GM21360 (cell line): ENCODE measurements at regions not wholly inside any gene's neighbourhood (a gene's known extent, or its start where the extent isn't known, plus 50 kb on each side); places are given as distances from the start of the nearest gene placed in this dataset.
"Not testable (repeated sequence)": the region's sequence is repeated elsewhere in the genome, so short reads cannot be mapped to it uniquely, and the experiment has no call there.

ENCODE experiments used
- ATAC-seq: cut with Tn5 transposase; IDR thresholded peaks from one replicate; pipeline ENCODE4 v1.9.1; 2021; ENCODE audit warnings: mild to moderate bottlenecking, moderate library complexity; ENCODE audit not compliant: unreplicated experiment

DNA sequence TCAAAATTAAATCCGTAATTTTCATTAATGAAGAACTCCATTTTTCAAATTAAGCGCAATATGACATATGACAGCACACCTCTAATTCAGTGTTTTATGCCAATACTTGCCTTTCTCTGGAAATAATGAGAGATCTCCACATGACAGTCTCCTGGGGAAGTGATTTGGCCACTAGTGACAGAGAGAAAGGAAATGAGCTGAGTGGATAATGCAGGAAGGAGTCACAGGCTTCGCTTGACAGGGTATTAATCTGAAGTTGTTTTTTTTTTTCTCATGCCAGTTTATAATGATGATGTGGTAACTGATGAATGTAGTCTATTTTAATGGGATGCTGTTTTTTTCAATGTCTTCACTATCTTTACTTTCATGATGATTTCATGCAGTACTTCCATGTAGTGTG, 1079.4 kb upstream of the GYPC start:
- no peak for ATAC-seq

DNA sequence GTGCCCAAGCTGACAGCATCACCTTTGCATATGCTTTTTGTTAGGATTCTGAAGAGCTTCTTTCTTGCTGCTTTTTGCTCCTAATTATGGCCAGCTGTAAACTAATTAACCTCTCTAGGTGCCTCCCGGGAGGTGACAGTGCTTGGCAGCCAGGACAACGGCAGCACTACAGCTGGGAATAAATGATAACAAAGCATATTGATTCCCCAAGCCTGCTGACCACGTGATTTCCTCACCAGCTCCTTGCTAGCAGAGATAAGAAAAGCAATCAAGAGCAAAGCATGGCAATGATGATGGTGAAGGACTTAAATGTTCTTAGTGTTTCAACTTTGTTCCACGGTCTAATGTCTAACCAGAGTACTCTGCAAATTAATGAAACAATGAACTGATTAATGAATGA, 1074.4 kb upstream of the GYPC start:
- ATAC-seq: no peak

DNA sequence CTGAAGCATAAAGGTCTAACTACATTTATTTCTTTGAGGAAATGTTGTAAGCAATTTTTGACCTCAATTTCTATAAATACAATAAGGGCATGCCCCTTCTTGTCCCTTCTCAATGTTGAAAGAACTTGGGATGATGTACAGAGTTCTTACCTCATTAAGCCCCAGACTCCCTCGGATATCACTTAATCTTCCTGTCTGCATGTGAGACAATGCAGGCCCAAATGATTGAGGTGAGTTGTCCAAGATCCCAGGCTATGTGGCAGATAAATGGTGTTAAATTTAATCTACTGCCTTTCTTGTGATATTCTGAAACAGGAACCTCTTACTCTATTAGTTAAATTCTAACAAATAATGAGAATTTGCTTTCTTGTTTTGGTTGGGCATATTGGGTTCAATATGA, 1073.4 kb upstream of the GYPC start:
- no peak for ATAC-seq

DNA sequence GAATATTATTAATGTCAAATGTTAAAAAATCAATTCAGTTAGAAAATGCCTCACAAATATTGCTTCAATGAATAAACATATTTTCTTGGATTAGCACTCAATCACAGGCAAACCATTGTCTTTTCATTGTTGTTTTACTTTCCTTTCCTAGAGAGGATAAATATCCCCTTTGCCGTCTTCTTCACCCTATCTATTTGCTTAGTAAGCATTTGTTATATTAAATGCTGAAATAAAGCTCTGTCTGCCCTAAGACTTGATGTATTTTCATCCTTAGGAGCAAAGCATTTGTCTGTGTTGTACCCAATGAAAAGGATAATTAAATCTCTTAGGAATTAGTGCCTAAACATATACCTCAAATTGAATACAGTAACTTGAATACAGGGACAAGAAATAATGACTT, 1071.2 kb upstream of the GYPC start:
- ATAC-seq: no peak

DNA sequence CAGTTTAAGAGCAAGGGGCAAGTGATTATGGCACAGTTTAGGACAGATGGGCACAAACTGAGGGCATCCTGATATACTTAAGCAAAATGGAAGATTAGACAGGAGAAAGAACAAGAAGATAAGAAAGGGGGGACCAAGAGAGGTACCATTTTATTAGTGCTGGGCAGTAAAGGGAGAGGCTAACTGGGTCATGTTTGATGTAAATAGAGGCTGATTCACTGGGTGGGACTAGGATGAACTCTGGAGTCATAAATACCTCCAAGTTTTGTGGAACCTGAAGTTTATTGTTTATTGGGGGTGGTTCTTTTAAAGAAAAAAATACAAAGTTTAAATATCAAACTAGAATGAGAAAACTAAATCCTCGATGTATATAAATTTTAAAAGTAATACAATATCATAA, 1067.2 kb upstream of the GYPC start:
- no peak for ATAC-seq

DNA sequence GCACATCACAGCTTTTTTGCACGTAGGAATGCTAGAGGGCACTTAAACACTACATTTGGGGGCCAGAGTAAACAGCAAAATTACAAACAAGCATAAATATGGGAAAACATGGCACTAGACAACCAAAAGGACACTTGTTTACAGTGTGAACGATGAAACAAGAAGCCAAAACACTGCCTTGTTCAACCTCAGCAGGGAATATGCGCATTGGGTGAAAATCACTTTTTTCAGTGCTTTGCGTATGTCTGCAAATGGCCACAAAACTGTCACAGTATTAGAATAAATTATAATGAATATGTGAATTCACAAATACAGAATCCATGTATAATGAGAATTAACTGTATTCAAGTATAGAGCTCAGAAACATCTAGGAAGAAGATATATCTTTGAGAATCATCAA, 1064.0 kb upstream of the GYPC start:
- no peak for ATAC-seq

DNA sequence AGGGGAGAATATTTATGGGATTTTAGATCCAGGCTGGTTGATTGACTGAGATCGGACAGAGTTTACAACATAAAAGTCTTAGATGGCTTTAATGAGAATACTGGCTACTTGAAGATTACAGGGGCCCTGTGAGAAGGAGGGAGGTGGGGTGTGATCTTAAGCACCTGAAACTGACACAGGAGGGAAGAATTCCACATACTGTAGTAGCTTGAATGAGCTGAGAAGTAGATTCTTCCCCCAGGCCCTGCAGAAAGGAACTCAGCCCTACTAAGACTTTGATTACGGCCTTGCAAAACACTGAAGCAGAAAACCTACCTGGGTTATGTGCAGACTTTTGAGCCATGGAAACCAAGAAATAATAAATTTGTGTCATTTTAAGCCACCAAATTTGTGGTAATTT, 1062.9 kb upstream of the GYPC start:
- ATAC-seq: no peak

DNA sequence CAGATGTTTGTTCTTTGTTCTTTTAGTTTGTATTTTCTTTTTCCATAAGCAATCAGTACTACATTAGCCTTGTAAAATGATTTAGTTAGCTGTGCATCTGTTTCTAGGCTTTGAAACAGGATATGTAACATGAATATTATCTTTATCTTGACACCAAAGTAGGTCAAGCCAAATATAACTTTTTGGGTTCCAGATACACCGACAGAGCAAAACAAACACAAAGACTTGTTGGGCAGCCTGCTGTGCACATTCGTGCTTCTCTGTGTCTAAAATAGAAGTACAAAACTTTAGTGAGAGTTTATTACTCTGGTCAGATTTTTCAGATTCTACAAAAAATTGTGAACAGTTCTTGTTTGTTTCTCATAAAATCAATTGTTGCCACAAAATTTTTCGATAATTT, 1059.3 kb upstream of the GYPC start:
- no peak for ATAC-seq

DNA sequence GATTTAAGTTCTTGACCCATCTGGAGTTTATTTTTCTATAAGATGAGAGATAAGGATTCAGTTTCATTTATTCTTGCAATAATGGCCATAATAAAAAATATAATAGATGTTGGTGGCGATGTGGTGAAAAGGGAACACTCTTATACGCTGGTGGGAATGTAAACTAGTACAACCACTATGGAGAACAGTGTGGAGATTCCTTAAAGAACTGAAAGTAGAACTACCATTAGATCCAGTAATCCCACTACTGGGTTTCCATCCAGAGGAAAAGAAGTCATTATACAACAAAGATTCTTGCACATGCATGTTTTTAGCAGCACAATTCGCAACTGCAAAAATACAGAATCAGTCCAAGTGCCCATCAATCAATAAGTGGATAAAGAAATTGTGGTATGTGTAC, 1040.5 kb upstream of the GYPC start:
- ATAC-seq: no peak

DNA sequence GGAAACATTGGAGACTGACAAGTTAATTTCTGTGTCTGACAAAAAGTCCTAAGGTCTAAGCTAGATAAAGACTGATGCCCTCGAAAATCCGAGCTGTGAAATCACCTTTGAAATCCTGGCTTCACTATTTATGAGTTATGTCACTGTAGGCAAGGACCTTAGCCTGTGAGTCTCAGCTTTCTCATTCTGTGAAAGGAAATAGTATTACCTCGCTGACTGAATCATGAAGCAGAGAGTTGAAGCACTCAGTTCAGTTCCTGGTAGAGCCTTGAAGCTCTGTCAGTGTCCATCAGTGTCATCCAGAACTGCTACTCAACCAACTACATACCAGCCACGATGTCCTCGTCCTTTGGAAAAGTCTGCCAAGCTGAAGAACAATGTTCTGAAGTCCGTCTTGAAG, 1025.6 kb upstream of the GYPC start:
- ATAC-seq: no peak

DNA sequence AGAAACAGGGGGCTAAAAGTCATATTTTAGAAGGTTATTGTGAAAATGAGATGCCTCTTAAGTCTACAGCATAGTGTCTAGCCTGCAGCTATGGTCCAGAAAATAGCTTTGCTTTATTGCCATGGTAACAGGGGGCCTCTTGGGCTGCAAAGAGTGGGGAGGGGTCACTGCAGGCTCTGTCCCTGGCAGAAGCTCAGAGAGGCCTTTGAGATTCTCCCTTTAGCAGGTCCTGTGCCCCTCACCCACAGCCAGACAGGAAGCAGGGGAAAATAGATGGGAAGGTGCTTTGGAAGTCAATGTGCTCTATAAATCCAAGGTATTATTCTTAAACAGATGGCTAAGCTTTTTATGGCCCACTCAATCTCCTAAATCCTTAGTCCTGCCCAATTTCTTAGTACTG, 1021.3 kb upstream of the GYPC start:
- ATAC-seq: no peak

DNA sequence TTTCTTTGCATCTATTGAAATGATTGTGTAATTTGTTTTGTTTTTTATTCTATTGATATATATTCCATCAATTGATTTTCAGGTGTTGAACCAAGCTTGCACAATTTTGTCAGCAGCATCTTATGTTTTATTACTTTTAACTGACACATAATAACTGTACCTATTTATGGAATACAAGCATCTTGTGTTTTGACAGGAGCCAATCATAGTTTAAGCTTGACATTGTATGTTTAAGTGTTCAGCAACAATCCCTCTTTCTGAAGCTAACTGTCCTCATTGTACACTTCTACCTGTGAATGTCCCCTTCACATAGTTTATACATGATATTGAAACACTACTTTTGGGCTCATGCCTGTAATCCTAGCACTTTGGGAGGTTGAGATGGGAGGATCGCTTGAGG, 1017.6 kb upstream of the GYPC start:
- no peak for ATAC-seq

DNA sequence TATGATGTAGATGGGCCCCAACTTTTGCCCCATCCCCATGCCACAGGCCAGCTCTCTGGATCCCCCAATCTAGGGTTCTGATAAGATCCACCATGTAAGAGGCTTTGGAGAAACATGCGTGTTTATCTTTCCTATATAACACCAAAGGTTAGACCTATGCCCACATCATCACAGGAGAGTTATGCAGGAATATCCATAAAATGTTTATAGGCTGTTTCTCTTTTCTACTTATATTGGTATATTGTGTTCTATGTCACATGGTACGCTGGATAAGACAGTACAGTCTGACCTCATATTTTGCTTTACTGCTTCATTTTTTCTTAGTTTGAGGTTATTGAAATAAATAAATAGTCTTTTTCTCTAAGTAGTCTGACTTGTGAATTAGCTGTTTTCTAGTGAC, 1013.9 kb upstream of the GYPC start:
- no peak for ATAC-seq

DNA sequence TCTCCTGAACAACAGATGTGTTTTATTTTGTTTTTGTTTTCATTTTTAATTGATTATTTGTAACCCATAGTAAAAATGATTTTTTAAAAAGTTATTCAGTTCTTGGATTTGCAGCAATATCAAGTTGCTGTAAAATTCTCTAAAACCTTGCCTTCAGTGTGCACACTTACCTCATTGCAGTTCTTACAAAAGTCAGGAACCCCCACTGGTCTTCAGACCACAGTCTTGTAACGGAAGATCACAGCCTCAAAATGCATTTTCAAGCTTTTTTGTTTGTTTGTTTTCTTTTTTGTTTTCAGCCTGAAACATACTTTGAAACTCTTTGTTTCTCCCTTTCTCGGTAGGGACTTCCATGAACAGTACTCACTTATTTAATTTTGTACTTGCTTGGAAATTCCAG, 1012.8 kb upstream of the GYPC start:
- ATAC-seq: no peak

DNA sequence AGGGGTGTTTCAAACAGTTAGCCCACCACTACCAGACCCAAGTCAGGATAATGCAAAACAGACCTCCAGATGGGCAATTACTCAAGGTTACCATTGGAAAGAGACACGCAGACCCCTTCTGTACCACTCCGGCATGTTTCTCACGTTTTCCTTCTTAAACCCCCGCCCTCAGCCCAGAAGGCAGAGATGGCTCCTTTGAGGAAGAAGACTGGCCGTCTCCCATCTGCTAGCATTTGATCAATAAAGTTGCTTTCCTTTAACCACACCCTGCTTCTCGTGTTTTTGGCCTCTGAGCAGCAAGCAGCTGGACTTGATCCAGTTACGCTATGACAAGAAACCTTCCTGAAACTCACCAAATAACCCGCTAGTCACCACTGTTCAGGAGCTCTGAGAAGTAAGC, 1012.4 kb upstream of the GYPC start:
- ATAC-seq: no peak

DNA sequence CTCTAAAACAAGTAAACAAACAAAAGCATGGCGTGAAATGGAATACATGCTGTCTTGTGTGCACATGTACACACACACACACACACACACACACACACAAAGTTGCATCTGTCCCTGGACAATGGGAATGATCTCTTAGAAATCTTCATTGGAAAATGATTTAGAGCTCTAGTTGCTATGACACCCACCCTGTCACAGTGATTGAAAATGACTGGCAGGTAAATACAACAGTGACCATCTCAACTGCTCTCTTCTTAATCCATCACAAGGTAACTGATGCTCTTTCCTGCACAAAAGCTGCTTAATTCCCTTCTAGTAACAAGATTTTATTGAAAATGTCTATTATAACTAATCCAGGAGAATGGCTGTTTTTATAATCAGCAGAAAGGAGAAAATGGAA, 1011.7 kb upstream of the GYPC start:
- ATAC-seq: no peak

DNA sequence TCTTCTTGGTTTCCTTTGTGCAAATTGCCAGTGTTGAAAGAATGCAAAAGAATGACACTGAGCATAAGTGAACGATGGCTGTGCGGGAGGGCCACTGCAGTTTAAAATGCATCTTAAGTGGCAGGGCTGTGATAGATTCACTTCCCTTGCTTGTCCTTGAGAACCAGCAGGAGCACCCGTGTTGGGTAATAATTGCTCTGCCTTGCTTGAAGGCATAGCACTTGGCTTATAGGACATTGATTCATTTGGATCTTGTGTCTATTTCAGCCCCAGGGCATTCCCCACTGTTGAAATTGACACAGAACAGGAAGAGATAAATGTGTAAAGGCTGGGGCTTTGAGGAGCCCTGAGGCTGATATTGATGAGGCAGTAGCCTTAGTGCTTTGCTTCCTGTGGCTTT, 1003.7 kb upstream of the GYPC start:
- no peak for ATAC-seq

DNA sequence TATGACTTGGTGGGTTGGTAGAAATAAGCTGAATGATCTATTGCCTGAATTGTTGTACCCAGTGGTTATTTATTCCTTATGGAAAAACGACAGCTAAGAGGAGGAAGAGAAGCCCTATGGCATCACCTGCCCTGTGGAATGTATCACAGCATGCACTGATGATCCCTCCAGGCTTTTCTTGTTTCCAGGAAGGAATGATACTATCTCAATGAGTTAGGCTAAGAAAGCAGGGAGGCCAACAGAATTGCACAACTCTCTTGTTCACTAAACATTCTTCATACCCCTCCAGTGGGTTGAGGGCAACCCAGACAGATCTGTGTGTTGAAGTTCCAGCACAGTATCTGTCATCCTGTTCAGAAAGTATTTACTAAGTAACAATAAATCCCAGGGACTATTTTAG, 1001.7 kb upstream of the GYPC start:
- no peak for ATAC-seq

DNA sequence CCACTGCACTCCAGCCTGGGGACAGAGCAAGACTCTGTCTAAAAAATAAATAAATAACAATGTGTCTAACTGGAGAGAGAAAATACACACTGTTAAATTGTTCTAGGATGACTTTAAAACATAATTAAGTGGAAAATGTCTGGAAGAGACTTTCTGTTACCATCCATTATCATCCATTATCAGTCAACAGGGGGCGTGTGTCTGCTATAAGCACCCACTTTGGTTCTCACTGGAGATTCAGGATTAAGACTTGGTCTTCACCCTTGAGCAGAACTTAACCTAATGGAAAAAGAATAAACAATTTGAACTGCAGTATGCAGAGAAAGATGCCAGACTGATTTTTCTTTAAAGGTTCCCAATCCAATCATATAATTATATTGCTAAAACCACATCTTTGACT, 999.8 kb upstream of the GYPC start:
- ATAC-seq: no peak

DNA sequence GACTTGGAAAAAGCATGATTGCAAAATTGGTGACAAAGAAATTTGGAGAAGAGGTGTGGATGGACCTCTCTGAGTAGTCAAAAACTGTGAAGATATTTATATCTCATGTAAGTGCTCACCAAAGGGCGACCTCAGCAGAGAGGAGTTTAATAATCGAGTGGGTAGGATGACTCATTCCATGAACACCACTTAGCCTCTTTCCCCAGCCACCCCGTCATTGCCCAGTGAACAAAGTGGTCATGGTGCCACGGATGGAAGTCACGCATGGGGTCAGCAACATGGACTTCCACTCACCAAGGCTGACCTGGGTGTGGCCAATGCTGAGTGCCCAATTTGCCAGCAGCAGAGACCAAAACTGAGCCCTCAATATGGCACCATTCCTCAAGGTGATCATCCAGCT, 997.4 kb upstream of the GYPC start:
- no peak for ATAC-seq

DNA sequence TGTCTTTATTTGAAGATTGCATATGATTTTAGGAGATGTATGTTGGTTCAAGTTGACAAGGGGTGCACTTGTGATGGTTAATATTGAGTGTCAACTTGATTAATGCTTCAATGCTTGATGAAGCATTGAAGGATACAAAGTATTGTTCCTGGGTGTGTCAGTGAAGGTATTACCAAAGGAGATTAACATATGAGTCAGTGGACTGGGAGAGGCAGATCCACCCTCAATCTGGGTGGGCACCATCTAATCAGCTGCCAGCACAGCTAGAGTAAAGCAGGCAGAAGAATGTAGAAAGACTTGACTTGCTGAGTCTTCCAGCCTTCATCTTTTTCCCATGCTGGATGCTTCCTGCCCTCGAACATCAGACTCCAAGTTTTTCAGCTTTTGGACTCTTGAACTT, 995.6 kb upstream of the GYPC start:
- ATAC-seq: not testable (repeated sequence)

DNA sequence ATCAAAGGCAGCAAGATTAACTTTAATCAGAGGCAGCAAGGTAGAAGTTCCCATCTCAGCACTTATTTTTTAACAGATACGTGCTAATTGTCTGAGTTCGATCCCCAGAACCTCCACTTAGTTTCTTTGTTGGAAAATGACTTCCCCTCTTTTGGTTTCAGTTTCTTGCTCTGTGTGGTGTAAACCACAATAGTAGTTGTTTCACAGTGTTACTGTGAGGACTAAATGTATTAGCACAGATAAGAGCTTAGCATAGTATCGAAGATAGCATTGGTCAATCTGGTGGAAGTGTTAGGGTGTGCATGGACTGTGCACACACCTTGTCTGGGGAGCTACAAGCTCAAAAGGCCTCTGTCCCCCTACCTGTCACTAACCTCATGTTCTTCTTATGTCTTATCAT, 988.3 kb upstream of the GYPC start:
- no peak for ATAC-seq

DNA sequence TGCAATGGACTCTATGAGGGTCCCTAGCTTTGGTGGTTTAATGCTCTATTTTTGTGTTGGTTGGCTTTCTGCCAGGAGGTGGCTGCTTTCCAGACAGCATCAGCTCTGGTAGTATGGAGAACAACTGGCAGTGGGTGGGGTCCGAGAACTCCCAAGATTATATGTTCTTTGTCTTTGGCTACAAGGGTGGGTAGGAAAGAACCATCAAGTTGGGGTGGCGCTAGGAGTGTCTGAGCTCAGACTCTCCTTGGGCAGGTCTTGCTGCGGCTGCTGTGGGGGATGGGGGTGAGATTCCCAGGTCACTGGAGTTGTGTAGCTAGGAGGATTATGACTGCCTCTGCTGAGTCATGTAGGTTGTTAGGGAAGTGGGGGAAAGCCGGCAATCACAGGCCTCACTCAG, 976.1 kb upstream of the GYPC start:
- ATAC-seq: no peak

DNA sequence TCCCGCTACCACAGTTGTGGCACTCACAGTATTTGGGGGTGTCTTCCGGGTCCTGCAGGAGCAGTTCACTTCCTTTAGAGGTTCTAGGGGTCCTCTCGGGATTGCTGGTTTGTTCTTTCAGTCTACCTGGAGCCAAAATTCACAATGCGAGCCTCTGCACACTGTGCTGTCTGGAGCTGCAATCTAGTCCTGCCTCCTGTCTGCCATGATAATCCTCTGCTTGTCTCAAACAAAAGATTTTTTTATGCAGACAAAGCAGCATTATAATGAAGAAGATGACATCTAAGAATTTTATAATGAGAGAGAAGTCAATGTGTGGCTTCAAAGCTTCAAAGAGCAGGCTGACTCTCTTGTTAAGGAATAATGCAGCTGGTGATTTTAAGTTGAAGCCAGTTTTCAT, 975.1 kb upstream of the GYPC start:
- no peak for ATAC-seq
